HepG2 (cell line): ENCODE measurements at regions not wholly inside any gene's neighbourhood (a gene's known extent, or its start where the extent isn't known, plus 50 kb on each side); places are given as distances from the start of the nearest gene placed in this dataset.

Experiments used
- ATAC-seq: fragments of 200-7000 bp; cut with Tn5 transposase; 3 replicates; pipeline ENCODE4 v1.9.1; 2020; ENCODE audit warnings: mild to moderate bottlenecking, moderate library complexity
- BruUV-seq: library from RNA; stranded (reverse); fragments of 400-500 nt; replicated peaks from 2 replicates; lab custom pipeline; 2021; lab: Mats Ljungman, UMichigan
- CTCF ChIA-PET: fragments of 300-600 bp; formaldehyde crosslinking; extraction: SDS; loops from one replicate; lab custom pipeline; 2021; ENCODE audit warnings: low total read pairs, inconsistent platforms, low intra/inter-chr PET ratio; lab: Yijun Ruan, JAX
- POLR2A ChIA-PET: fragments of 350-600 bp; sonication (Branson Sonifier 250); formaldehyde crosslinking; loops from one replicate; lab custom pipeline; 2020; ENCODE audit warnings: antibody characterized with exemption, inconsistent platforms; lab: Yijun Ruan, JAX
- DNase-seq: peaks from one replicate; pipeline ENCODE4 v3.0.0-alpha.2; 2015; ENCODE audit warnings: low spot score
- FAIRE-seq: peaks from 3 replicates; lab custom pipeline; 2011; peaks lifted over from hg19 to GRCh38; lab: Jason Lieb, UNC
- H2AFZ ChIP-seq: one replicate; pipeline ENCODE4 v1.6.1; 2011; ENCODE audit warnings: low read length, inconsistent platforms
- H3K27ac ChIP-seq: fragments of 300-600 bp; 3 replicates; pipeline ENCODE4 v1.8.0; 2011; ENCODE audit warnings: mixed run types, mild to moderate bottlenecking, mixed read lengths, low read length, inconsistent platforms; ENCODE audit not compliant: insufficient read depth; ENCODE audit errors: extremely low read length
- H3K27me3 ChIP-seq, 2 experiments: fragments of 200-600 bp in 1 of 2; 2 replicates in 1 of 2; 3 replicates in 1 of 2; pipeline versions ENCODE4 v1.6.0 to v1.8.0; 2011; ENCODE audit warnings: low read length in 2 of 2, mild to moderate bottlenecking in 2 of 2, moderate library complexity in 2 of 2, inconsistent platforms in 1 of 2; ENCODE audit not compliant: insufficient read depth in 2 of 2, control insufficient read depth in 1 of 2
- H3K36me3 ChIP-seq, 2 experiments: fragments of 200-600 bp in 1 of 2; replicated peaks in 1 of 2; 2 replicates in 1 of 2; 3 replicates in 1 of 2; pipeline versions ENCODE4 v1.5.1 to v1.8.0; 2011; ENCODE audit warnings: low read length in 2 of 2, inconsistent platforms in 1 of 2; ENCODE audit not compliant: insufficient read depth in 2 of 2, control insufficient read depth in 1 of 2
- H3K4me1 ChIP-seq: 2 replicates; pipeline ENCODE4 v1.5.1; 2012; ENCODE audit warnings: low read length, inconsistent platforms; ENCODE audit not compliant: insufficient read depth
- H3K4me2 ChIP-seq: 2 replicates; pipeline ENCODE4 v1.6.0; 2011; ENCODE audit warnings: low read depth, low read length, inconsistent platforms
- H3K4me3 ChIP-seq, 3 experiments: fragments of 200-600 bp in 1 of 3; sonication (generic), shearing (Covaris generic) in 1 of 3; replicated peaks in 1 of 3; 2 replicates each; pipeline ENCODE4 v1.5.1; 2011 to 2016; ENCODE audit warnings: low read length in 3 of 3, inconsistent platforms in 2 of 3, low read depth in 2 of 3, mild to moderate bottlenecking in 2 of 3, control low read depth in 1 of 3, mixed read lengths in 1 of 3; ENCODE audit not compliant: insufficient read depth in 1 of 3
- H3K79me2 ChIP-seq: one replicate; pipeline ENCODE4 v1.6.1; 2011; ENCODE audit warnings: low read length, inconsistent platforms; ENCODE audit not compliant: insufficient read depth
- H3K9ac ChIP-seq: 2 replicates; pipeline ENCODE4 v1.6.0; 2011; ENCODE audit warnings: mild to moderate bottlenecking, low read depth, low read length, inconsistent platforms; ENCODE audit not compliant: insufficient read depth
- H3K9me3 ChIP-seq: 2 replicates; pipeline ENCODE4 v1.5.1; 2012; ENCODE audit warnings: mild to moderate bottlenecking, low read length
- H4K20me1 ChIP-seq: 2 replicates; pipeline ENCODE4 v1.6.0; 2011; ENCODE audit warnings: inconsistent platforms, mild to moderate bottlenecking, low read length, moderate library complexity; ENCODE audit not compliant: insufficient read depth
- ATF2 ChIP-seq: sonication (generic); formaldehyde crosslinking; IDR thresholded peaks from 2 replicates; pipeline ENCODE4 v1.4.0; 2020; ENCODE audit warnings: missing genetic modification reagents
- ATF5 ChIP-seq: sonication (generic); formaldehyde crosslinking; IDR thresholded peaks from 2 replicates; pipeline ENCODE4 v1.4.0; 2020; ENCODE audit warnings: mild to moderate bottlenecking, low read depth, missing genetic modification reagents
- ATM ChIP-seq: fragments of 450-650 bp; IDR thresholded peaks from 2 replicates; pipeline ENCODE4 v1.7.1; 2017; ENCODE audit warnings: mild to moderate bottlenecking, borderline replicate concordance
- EED ChIP-seq: sonication (generic); formaldehyde crosslinking; IDR thresholded peaks from 2 replicates; pipeline ENCODE4 v1.5.0; 2020; ENCODE audit warnings: mild to moderate bottlenecking, missing genetic modification reagents
- FOSL1 ChIP-seq: sonication (generic); formaldehyde crosslinking; IDR thresholded peaks from 2 replicates; pipeline ENCODE4 v1.9.0; 2021; ENCODE audit warnings: missing genetic modification reagents, borderline replicate concordance
- FOXP4 ChIP-seq: sonication (generic); formaldehyde crosslinking; IDR thresholded peaks from 2 replicates; pipeline ENCODE4 v1.4.0; 2020; ENCODE audit warnings: missing genetic modification reagents
- JDP2 ChIP-seq: sonication (generic); formaldehyde crosslinking; IDR thresholded peaks from 2 replicates; pipeline ENCODE4 v1.8.1; 2022; ENCODE audit warnings: missing genetic modification reagents, borderline replicate concordance
- JUNB ChIP-seq: sonication (generic); formaldehyde crosslinking; IDR thresholded peaks from 2 replicates; pipeline ENCODE4 v1.8.0; 2022; ENCODE audit warnings: missing genetic modification reagents, mild to moderate bottlenecking, borderline replicate concordance
- KDM3A ChIP-seq: IDR thresholded peaks from 2 replicates; pipeline ENCODE4 v1.6.1; 2018; ENCODE audit warnings: low read depth, missing compliant biosample characterization
- MAFK ChIP-seq, 2 experiments: IDR thresholded peaks in 1 of 2; conservative IDR thresholded peaks in 1 of 2; 2 replicates each; pipeline ENCODE4 v1.6.1; 2011; ENCODE audit warnings: improper control_type of control experiment in 2 of 2, low read length in 2 of 2
- MEIS2 ChIP-seq: sonication (generic); formaldehyde crosslinking; IDR thresholded peaks from 2 replicates; pipeline ENCODE4 v1.9.0; 2021; ENCODE audit warnings: mild to moderate bottlenecking, missing genetic modification reagents
- NCOA1 ChIP-seq: sonication (generic); formaldehyde crosslinking; IDR thresholded peaks from 2 replicates; pipeline ENCODE4 v1.9.0; 2021; ENCODE audit warnings: missing genetic modification reagents
- NFIB ChIP-seq: sonication (generic); formaldehyde crosslinking; IDR thresholded peaks from 2 replicates; pipeline ENCODE4 v1.9.0; 2021; ENCODE audit warnings: missing genetic modification reagents, mild to moderate bottlenecking, borderline replicate concordance
- RARG ChIP-seq: sonication (generic); formaldehyde crosslinking; IDR thresholded peaks from 2 replicates; pipeline ENCODE4 v1.4.0; 2020; ENCODE audit warnings: low read depth, mild to moderate bottlenecking, missing genetic modification reagents
- SMYD3 ChIP-seq: sonication (generic); formaldehyde crosslinking; IDR thresholded peaks from 2 replicates; pipeline ENCODE4 v1.8.1; 2023; ENCODE audit warnings: mild to moderate bottlenecking, missing genetic modification reagents
- STAT6 ChIP-seq: sonication (generic); formaldehyde crosslinking; IDR thresholded peaks from 2 replicates; pipeline ENCODE4 v1.4.0; 2020; ENCODE audit warnings: missing genetic modification reagents, mild to moderate bottlenecking, borderline replicate concordance
- THYN1 ChIP-seq: sonication (generic); formaldehyde crosslinking; IDR thresholded peaks from 2 replicates; pipeline ENCODE4 v1.8.1; 2023; ENCODE audit warnings: low read depth, mild to moderate bottlenecking, moderate library complexity, missing genetic modification reagents, borderline replicate concordance
- ZFX ChIP-seq: sonication (generic); formaldehyde crosslinking; IDR thresholded peaks from 2 replicates; pipeline ENCODE4 v1.4.0; 2020; ENCODE audit warnings: mild to moderate bottlenecking, low read depth, missing genetic modification reagents, moderate library complexity
- ZNF441 ChIP-seq: sonication (generic); formaldehyde crosslinking; IDR thresholded peaks from 2 replicates; pipeline ENCODE4 v1.7.0; 2021; ENCODE audit warnings: missing genetic modification reagents, borderline replicate concordance
- ZNF558 ChIP-seq: sonication (generic); formaldehyde crosslinking; IDR thresholded peaks from 2 replicates; pipeline ENCODE4 v1.9.0; 2022; ENCODE audit warnings: mild to moderate bottlenecking, missing genetic modification reagents, borderline replicate concordance
- WGBS: methylation state at CpG from one replicate; pipeline ENCODE4 v1.1.6; 2017; ENCODE audit warnings: low lambda C conversion rate; 5-methylcytosine and 5-hydroxymethylcytosine counted together
- in situ Hi-C: cut with HindIII; loops from 2 replicates; pipeline ENCODE4 v1.10.0; 2017; ENCODE audit warnings: low pct_unique_long_range_greater_than_20kb; ENCODE audit not compliant: extremely low pct_ligation_motif_present
- intact Hi-C: fragments of 100-400 bp; cut with micrococcal nuclease; formaldehyde crosslinking; loops from one replicate; pipeline ENCODE4 v1.10.0; 2022; ENCODE audit not compliant: unreplicated experiment

GRCh38 chr10:3473271-3473670 lies 300.7 kb upstream of the PITRM1 start:
- no peaks in the 10 kb centered on the region for H3K4me1 ChIP-seq
- H3K9me3 ChIP-seq, result no peaks in the 10 kb centered on the region
- no peak for FAIRE-seq
- intact Hi-C loops, result no loop called here
- H2AFZ ChIP-seq, result no peak overlapping the region
- ChIA-PET POLR2A (no interaction called here), CTCF (no interaction called here)
- no peaks in the 10 kb centered on the region for H3K79me2 ChIP-seq
- no peaks in the 10 kb centered on the region for H4K20me1 ChIP-seq
- DNase-seq, result no peak
- in situ Hi-C loops, result no loop called here
- H3K36me3 ChIP-seq, result no peaks in the 10 kb centered on the region
- H3K9ac ChIP-seq, result no peak overlapping the region
- TF ChIP-seq STAT6 (CRISPR knock-in tag) (no peak), MAFK (conservative IDR thresholded peaks at IDR 0.05 in 1 of 2, IDR thresholded peaks at IDR 0.05 in 1 of 2; ENCODE audit: low read length in 2 of 2) (no peak), SMYD3 (CRISPR knock-in tag) (no peak), JDP2 (no peak), NCOA1 (no peak), ZFX (no peak), MEIS2 (CRISPR knock-in tag) (no peak), FOXP4 (CRISPR knock-in tag) (no peak), EED (CRISPR knock-in tag) (no peak), KDM3A (CRISPR knock-in tag) (no peak), ZNF558 (CRISPR knock-in tag) (no peak), ATF2 (no peak), JUNB (no peak), ATM (no peak), FOSL1 (CRISPR knock-in tag) (no peak), NFIB (no peak), RARG (CRISPR knock-in tag) (no peak), THYN1 (CRISPR knock-in tag) (no peak), ZNF441 (CRISPR knock-in tag) (no peak), ATF5 (CRISPR knock-in tag) (no peak)
- H3K4me2 ChIP-seq, result no peak overlapping the region
- no peak for ATAC-seq
- WGBS, result 45% methylated on average over 8 of the region's 9 CpGs
- H3K4me3 ChIP-seq, result no peak overlapping the region
- BruUV-seq, result no TSS peak
- H3K27me3 ChIP-seq, result peaks cover 3 to 45% of the 10 kb centered on the region in 2 experiments; a peak in 3 of 5 replicates
- H3K27ac ChIP-seq, result no peak overlapping the region
